Activated CD8-positive, alpha-beta memory T cell treated with anti-CD3 and anti-CD28 coated beads for 48 hours (primary cell): ENCODE measurements at regions not wholly inside any gene's neighbourhood (a gene's known extent, or its start where the extent isn't known, plus 50 kb on each side); places are given as distances from the start of the nearest gene placed in this dataset.
"Not testable (repeated sequence)": the region's sequence is repeated elsewhere in the genome, so short reads cannot be mapped to it uniquely, and the experiment has no call there.

Experiments used
- DNase-seq, 3 experiments: peaks; one replicate each; pipeline ENCODE4 v3.0.0-alpha.2; 2020; ENCODE audit warnings: low read depth in 2 of 3, low spot score in 2 of 3

- DNase-seq = no peak
Measured at GRCh38 chr3:194860725-194861124, 175.0 kb downstream of the FAM43A start.

GRCh38 chr3:194861375-194861774, 175.7 kb downstream of the FAM43A start:
- DNase-seq = no peak

- no peak for DNase-seq
Measured at GRCh38 chr3:194865061-194865460, 179.4 kb downstream of the FAM43A start.

GRCh38 chr3:194865615-194866014, 179.9 kb downstream of the FAM43A start:
- DNase-seq = no peak

GRCh38 chr3:194866236-194866635, 180.6 kb downstream of the FAM43A start:
- DNase-seq = no peak

GRCh38 chr3:194867270-194867983, 181.7 kb downstream of the FAM43A start:
- DNase-seq = no peak

GRCh38 chr3:194868831-194869230, 183.1 kb downstream of the FAM43A start:
- DNase-seq = no peak

- no peak for DNase-seq
Measured at GRCh38 chr3:194869482-194870169, 183.9 kb downstream of the FAM43A start.

- DNase-seq = no peak
Measured at GRCh38 chr3:194870394-194871110, 184.9 kb downstream of the FAM43A start.

GRCh38 chr3:194871143-194871863, 185.6 kb downstream of the FAM43A start:
- DNase-seq = no peak

GRCh38 chr3:194871864-194872668, 186.4 kb downstream of the FAM43A start:
- no peak for DNase-seq

- DNase-seq = no peak
Measured at GRCh38 chr3:194872669-194872977, 186.9 kb downstream of the FAM43A start.

GRCh38 chr3:194873474-194873873, 187.8 kb downstream of the FAM43A start:
- not testable (repeated sequence) for DNase-seq

- DNase-seq = no peak
Measured at GRCh38 chr3:194874206-194874605, 188.5 kb downstream of the FAM43A start.

- DNase-seq = no peak
Measured at GRCh38 chr3:194874783-194875182, 189.1 kb downstream of the FAM43A start.

GRCh38 chr3:194875581-194876402, 190.1 kb downstream of the FAM43A start:
- no peak for DNase-seq

- DNase-seq = no peak
Measured at GRCh38 chr3:194876403-194877095, 190.9 kb downstream of the FAM43A start.

GRCh38 chr3:194877291-194878119, 191.8 kb downstream of the FAM43A start:
- DNase-seq = no peak
